HepG2 (cell line): ENCODE measurements at regions not wholly inside any gene's neighbourhood (a gene's known extent, or its start where the extent isn't known, plus 50 kb on each side); places are given as distances from the start of the nearest gene placed in this dataset.
"Not testable (repeated sequence)": the region's sequence is repeated elsewhere in the genome, so short reads cannot be mapped to it uniquely, and the experiment has no call there.

ENCODE experiments used
- E2F5 ChIP-seq: sonication (generic); formaldehyde crosslinking; conservative IDR thresholded peaks from 2 replicates; pipeline ENCODE4 v1.4.0; 2020; ENCODE audit warnings: missing genetic modification reagents
- ETV6 ChIP-seq: sonication (generic); formaldehyde crosslinking; conservative IDR thresholded peaks from 2 replicates; pipeline ENCODE4 v1.4.0; 2020; ENCODE audit warnings: missing genetic modification reagents
- FOSL2 ChIP-seq: sonication (generic); formaldehyde crosslinking; IDR thresholded peaks from 2 replicates; pipeline ENCODE4 v1.4.0; 2020; ENCODE audit warnings: missing genetic modification reagents
- FOXK2 ChIP-seq: fragments of 450-650 bp; IDR thresholded peaks from 2 replicates; pipeline ENCODE4 v1.6.1; 2016
- FUBP1 ChIP-seq: sonication (generic); formaldehyde crosslinking; IDR thresholded peaks from 2 replicates; pipeline ENCODE4 v1.5.1; 2020; ENCODE audit warnings: missing genetic modification reagents, mild to moderate bottlenecking, borderline replicate concordance
- KLF11 ChIP-seq: IDR thresholded peaks from 2 replicates; pipeline ENCODE4 v1.6.1; 2016; ENCODE audit warnings: missing compliant biosample characterization
- NR2F2 ChIP-seq: IDR thresholded peaks from 2 replicates; pipeline ENCODE4 v1.6.1; 2012; ENCODE audit warnings: low read depth, inconsistent platforms, borderline replicate concordance
- ONECUT2 ChIP-seq: sonication (generic); formaldehyde crosslinking; IDR thresholded peaks from 2 replicates; pipeline ENCODE4 v1.4.0; 2020; ENCODE audit warnings: missing genetic modification reagents
- POLR2AphosphoS5 ChIP-seq: IDR thresholded peaks from 2 replicates; pipeline ENCODE4 v1.6.1; 2012; ENCODE audit warnings: low read depth, low read length
- TF ChIP-seq, protein P1 (sequence below): sonication (generic); formaldehyde crosslinking; IDR thresholded peaks from 2 replicates; pipeline ENCODE4 v1.5.0; 2020; ENCODE audit warnings: mild to moderate bottlenecking, missing genetic modification reagents, moderate library complexity

DNA sequence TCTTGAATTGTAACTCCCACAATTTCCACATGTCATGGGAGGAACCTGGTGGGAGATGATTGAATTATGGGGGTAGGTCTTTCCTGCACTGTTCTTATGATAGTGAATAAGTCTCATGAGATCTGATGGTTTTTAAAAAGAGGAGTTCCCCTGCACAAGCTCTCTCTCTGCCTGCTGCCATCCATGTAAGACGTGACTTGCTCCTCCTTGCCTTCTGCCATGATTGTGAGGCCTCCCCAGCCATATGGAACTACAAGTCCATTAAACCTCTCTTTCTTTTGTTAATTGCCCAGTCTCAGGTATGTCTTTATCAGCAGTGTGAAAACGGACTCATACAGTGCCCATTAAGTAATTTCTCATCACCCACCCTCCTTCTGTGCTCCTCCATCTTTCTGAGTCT, 159.6 kb upstream of the RPH3A start:
- not testable (repeated sequence) for TF ChIP-seq ETV6 (CRISPR knock-in tag); NR2F2; FOSL2; ONECUT2; E2F5; FUBP1 (CRISPR knock-in tag); KLF11 (CRISPR knock-in tag); FOXK2; POLR2AphosphoS5
- TF ChIP-seq, protein P1, sequence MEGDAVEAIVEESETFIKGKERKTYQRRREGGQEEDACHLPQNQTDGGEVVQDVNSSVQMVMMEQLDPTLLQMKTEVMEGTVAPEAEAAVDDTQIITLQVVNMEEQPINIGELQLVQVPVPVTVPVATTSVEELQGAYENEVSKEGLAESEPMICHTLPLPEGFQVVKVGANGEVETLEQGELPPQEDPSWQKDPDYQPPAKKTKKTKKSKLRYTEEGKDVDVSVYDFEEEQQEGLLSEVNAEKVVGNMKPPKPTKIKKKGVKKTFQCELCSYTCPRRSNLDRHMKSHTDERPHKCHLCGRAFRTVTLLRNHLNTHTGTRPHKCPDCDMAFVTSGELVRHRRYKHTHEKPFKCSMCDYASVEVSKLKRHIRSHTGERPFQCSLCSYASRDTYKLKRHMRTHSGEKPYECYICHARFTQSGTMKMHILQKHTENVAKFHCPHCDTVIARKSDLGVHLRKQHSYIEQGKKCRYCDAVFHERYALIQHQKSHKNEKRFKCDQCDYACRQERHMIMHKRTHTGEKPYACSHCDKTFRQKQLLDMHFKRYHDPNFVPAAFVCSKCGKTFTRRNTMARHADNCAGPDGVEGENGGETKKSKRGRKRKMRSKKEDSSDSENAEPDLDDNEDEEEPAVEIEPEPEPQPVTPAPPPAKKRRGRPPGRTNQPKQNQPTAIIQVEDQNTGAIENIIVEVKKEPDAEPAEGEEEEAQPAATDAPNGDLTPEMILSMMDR (CRISPR knock-in tag) = not testable (repeated sequence)
